GM21360 (cell line): ENCODE measurements at regions not wholly inside any gene's neighbourhood (a gene's known extent, or its start where the extent isn't known, plus 50 kb on each side); places are given as distances from the start of the nearest gene placed in this dataset.
A peak's percentile ranks its signal among the peaks of the same experiment; 100 is the strongest.

Experiments
- ATAC-seq: cut with Tn5 transposase; IDR thresholded peaks from one replicate; pipeline ENCODE4 v1.9.1; 2021; ENCODE audit warnings: mild to moderate bottlenecking, moderate library complexity; ENCODE audit not compliant: unreplicated experiment

DNA sequence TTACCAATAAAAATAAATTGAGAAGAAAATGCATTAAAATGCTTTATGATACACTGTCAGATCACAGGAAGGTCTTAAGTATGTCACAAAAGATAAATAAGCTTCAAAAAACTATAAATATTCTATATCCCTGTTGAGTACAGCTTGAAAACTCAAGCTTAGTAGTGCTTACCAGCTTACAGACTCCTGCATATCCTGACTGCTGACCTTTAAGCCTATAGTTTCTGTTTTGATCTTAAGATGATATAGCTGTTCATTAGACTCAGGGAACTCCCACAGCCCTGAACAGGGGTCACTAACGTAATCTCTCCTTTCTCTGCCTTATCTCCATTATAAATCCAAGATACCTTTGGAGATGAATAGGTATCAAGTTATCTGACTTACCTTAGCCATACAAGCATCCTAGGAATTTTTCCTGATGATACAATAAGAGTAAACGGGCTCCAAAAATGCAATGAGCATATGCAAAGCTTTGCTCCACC lies 93.7 kb upstream of the RBBP8 start:
- peak; percentile 33 for ATAC-seq

GRCh38 chr18:22840606-22841144 lies 92.5 kb upstream of the RBBP8 start:
- no peak for ATAC-seq

- ATAC-seq, result no peak
Measured at GRCh38 chr18:22841840-22842239, 91.3 kb upstream of the RBBP8 start.

DNA sequence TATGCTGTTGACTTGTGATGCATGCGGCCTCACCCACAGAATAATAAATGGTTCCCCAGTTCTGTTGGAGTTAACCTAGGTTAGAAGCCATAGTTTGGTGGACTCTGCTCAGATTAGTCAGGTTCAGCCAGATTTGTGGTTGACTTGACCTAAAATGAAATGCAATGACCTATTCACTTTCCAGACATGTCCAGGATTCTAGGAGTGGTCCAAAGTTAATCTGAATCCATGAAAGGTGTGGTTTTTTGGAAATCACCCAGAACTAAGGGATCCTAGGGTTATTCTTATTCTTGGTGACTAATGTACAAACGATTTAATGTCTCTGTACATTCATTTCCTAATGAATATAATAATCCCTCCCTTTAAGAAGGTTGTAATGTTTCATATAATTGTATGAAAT lies 88.9 kb upstream of the RBBP8 start:
- no peak for ATAC-seq

DNA sequence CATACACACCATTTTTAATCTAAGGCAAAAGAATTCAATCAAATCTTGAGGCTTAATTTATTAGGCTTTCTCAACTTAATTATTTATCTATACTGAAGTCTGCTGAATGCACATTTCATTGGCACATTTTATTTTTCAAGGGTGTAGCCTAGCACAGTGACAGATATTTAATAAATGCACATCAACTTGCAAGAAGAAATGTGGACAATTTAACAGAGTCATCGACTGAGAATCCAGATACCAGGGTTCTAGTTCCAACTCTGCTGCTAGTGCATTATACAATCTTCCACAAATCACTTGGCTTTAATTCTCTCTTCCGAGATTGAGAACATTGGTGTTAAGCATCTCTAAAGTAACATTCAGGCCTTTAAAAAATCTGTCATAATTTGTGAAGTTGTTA lies 88.5 kb upstream of the RBBP8 start:
- ATAC-seq, result no peak

- ATAC-seq, result no peak
Measured at GRCh38 chr18:22846088-22846683, 86.9 kb upstream of the RBBP8 start.

- no peak for ATAC-seq
Measured at GRCh38 chr18:22846697-22847096, 86.4 kb upstream of the RBBP8 start.

- no peak for ATAC-seq
Measured at GRCh38 chr18:22847392-22847791, 85.7 kb upstream of the RBBP8 start.

- no peak for ATAC-seq
Measured at GRCh38 chr18:22847867-22848451, 85.2 kb upstream of the RBBP8 start.

DNA sequence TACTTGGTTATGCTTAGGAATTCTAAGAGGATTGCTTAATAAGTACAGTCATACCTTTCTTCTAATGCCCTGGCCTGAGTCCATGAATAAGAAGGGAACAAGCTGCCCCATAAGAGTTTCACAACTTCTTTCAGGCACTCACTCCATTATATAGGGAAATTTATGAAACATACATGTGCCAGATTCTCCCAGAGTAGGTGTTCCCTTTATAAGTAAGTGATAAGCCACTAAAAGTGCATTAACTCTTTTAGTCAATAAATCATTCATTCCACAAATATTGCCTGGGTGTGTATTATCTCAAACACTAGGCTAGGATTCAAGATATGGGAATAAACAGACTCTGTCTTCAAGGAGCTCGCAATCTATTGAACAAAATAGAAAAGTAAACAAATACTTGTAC lies 84.5 kb upstream of the RBBP8 start:
- ATAC-seq, result no peak

DNA sequence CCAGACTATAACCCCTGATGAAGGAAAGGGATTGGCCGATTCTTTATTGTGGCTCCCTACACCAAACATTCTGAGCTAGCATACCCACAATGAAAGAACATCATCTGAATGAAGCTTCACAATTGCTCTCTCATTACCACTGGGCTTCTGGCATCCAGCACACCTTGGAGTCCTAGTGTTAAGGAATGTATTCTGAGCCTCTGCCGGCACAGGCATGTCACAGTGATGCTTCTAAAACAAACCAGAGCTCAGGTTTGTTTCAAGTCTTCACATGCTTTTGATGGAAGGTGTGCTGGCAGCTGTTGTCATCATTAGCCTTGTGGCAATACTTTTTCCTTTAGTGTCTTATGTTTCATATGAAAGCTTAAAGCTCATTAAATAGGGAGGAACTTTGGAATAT lies 76.3 kb upstream of the RBBP8 start:
- no peak for ATAC-seq

DNA sequence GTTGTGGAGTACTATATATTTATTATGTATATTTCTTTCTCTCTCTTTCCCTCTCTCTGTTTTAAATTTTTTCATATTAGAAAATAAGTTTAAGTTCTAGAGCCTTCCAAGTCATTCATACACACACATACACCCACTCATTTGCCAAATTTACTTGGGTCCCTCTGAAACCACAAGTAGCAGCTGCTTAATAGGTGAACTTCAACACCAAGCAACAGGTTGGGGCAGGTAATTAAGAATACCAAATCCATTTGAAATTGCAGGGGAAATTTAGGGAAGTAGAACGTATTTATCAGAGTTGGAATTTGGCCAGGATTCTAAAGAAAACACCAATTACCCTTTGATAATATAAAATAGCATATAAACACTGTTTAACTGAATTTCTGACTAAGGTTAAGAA lies 75.0 kb upstream of the RBBP8 start:
- ATAC-seq, result no peak

DNA sequence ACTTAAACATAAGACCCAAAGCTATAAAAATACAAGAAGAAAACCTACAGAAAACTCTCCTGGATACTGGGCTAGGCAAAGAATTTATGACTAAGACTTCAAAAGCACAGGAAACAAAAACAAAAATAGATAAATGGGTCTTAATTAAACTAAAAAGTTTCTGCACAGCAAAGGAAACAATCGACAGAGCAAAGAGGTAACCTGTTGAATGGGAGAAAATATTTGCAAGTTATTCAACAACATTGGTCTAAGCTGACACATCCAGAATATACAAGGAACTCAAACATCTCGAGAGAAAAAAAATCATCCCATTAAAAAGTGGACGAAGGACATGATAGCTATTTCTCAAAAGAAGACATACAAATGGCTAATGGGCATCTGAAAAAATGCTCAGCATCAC lies 72.3 kb upstream of the RBBP8 start:
- ATAC-seq, result no peak

DNA sequence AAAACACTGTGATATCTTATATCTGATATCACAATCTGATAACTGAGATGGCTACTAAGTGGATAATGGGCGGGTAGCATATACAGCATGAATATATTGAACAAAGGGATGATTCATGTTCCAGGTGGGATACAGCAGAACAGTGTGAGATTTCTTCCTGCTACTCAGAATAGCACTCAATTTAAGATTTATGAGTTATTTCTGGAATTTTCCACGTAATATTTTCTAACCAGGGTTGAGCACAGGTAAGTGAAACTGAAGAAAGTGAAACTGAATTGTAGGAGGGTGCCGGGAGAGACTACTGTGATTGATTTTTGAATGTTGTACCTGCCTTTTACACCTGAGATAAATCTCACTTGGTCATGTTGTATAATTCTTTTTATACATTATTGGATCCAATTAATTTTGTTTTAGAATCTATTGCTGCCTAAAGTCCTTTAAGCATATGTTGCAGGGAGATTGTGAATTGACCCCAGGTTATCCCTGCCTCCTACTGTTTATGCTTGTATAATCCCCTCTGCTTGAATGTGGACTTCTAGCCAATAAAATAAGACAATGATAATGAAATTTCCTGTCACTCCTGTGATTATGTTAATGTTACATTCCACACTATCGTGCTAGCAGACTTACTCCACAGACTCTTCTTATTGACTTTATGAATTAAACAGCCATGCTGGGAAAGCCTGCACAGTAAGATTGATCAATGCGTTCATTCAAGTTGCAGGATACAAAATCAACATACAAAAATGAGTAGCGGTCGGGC lies 67.6 kb upstream of the RBBP8 start:
- ATAC-seq, result no peak

- no peak for ATAC-seq
Measured at GRCh38 chr18:22868831-22869230, 64.3 kb upstream of the RBBP8 start.

GRCh38 chr18:22871809-22872525 lies 61.2 kb upstream of the RBBP8 start:
- no peak for ATAC-seq

DNA sequence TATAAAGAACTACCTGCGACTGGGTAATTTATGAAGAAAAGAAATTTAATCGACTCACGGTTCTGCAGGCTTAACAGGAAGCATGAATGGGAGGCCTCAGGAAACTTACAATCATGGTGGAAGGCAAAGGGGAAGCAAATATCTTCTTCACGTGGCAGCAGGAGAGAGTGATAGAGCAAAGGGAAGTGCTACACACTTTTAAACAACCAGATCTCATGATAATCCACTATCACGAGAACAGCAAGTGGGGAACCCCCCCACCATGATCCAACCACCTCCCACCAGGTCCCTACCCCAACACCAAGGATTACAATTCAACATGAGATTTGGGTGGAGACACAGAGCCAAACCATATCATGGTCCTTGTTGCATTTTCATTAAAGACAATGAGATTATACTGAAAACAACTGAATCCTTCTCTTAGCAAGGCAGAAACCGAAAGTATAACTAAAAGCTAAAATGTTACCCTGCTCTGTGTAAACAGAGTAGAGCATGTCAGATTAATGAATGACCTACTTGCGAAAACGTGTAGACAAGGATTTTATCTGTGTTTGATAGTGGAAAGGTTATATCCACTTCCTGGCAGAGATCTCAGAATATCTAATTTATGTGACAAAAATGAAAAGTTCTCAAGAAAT lies 60.1 kb upstream of the RBBP8 start:
- ATAC-seq, result peak; percentile 57

GRCh38 chr18:22879293-22879692 lies 53.8 kb upstream of the RBBP8 start:
- ATAC-seq, result no peak

GRCh38 chr18:22882084-22882483 lies 51.0 kb upstream of the RBBP8 start:
- ATAC-seq, result no peak

- no peak for ATAC-seq
Measured at GRCh38 chr18:22883179-22883578, 49.9 kb upstream of the RBBP8 start.
